Peyer's patch (tissue), 4 donors: ENCODE measurements at regions not wholly inside any gene's neighbourhood (a gene's known extent, or its start where the extent isn't known, plus 50 kb on each side); places are given as distances from the start of the nearest gene placed in this dataset.

ENCODE experiments used
- DNase-seq, 3 donors: peaks; one replicate each; pipeline ENCODE4 v3.0.0-alpha.2; 2017 to 2019
- H3K27ac ChIP-seq, 4 donors: fragments of 200-600 bp; sonication (generic); one replicate each; pipeline ENCODE4 v1.5.1; 2016 to 2019
- H3K27me3 ChIP-seq, 2 donors: fragments of 200-600 bp; sonication (generic); one replicate each; pipeline ENCODE4 v1.5.1; 2019
- H3K36me3 ChIP-seq, 3 donors: fragments of 200-600 bp; sonication (generic); one replicate each; pipeline ENCODE4 v1.5.1; 2016 to 2019
- H3K4me1 ChIP-seq, 4 donors: fragments of 200-600 bp; sonication (generic); one replicate each; pipeline ENCODE4 v1.5.1; 2016 to 2019
- H3K4me3 ChIP-seq, 4 donors: fragments of 200-600 bp; sonication (generic); 1 replicate in 3 of 4; 2 replicates in 1 of 4; pipeline ENCODE4 v1.5.1; 2016 to 2019; ENCODE audit warnings: mild to moderate bottlenecking in 1 of 4
- H3K9me3 ChIP-seq, 4 donors: fragments of 200-600 bp; sonication (generic); one replicate each; pipeline ENCODE4 v1.5.1; 2016 to 2019; ENCODE audit warnings: mild to moderate bottlenecking in 1 of 4
- CTCF ChIP-seq, 6 experiments: fragments of 450-650 bp in 4 of 6; fragments of 200-600 bp in 2 of 6; sonication (generic) in 1 of 6; IDR thresholded peaks; one replicate each; pipeline ENCODE4 v1.5.1; 2017 to 2019; ENCODE audit warnings: antibody characterized with exemption in 6 of 6, mild to moderate bottlenecking in 3 of 6, moderate library complexity in 1 of 6
- POLR2A ChIP-seq, 2 donors: fragments of 450-650 bp; IDR thresholded peaks; one replicate each; pipeline ENCODE4 v1.5.1; 2017; ENCODE audit warnings: antibody characterized with exemption in 2 of 2, mild to moderate bottlenecking in 2 of 2, moderate library complexity in 2 of 2

GRCh38 chr6:105628156-105628860 lies 225.4 kb upstream of the PREP start:
- Histone ChIP-seq H3K27me3 (no peaks in the 10 kb centered on the region), H3K36me3 (no peaks in the 10 kb centered on the region), H3K9me3 (no peaks in the 10 kb centered on the region), H3K4me3 (no peak overlapping the region), H3K27ac (peak overlapping the region in 1 of 4 donors; percentile 11), H3K4me1 (peaks cover 0 to 2% (median 0%) of the 10 kb centered on the region in 4 donors)
- no peak for DNase-seq
- no peak for TF ChIP-seq POLR2A (IDR thresholded peaks at IDR 0.05)
- no peak for TF ChIP-seq CTCF (IDR thresholded peaks at IDR 0.05)

GRCh38 chr6:105626295-105627158 lies 223.6 kb upstream of the PREP start:
- no peaks in the 10 kb centered on the region for H3K9me3 ChIP-seq
- TF ChIP-seq POLR2A (IDR thresholded peaks at IDR 0.05), result no peak
- TF ChIP-seq CTCF (IDR thresholded peaks at IDR 0.05), result no peak
- no peaks in the 10 kb centered on the region for H3K36me3 ChIP-seq
- H3K4me1 ChIP-seq, result peaks cover 0 to 10% (median 0%) of the 10 kb centered on the region in 4 donors
- no peak overlapping the region for H3K27ac ChIP-seq
- no peak overlapping the region for H3K4me3 ChIP-seq
- H3K27me3 ChIP-seq, result no peaks in the 10 kb centered on the region
- no peak for DNase-seq

GRCh38 chr6:105624021-105624420 lies 221.1 kb upstream of the PREP start:
- H3K4me1 ChIP-seq, result peaks cover 0 to 10% (median 0%) of the 10 kb centered on the region in 4 donors
- no peak overlapping the region for H3K27ac ChIP-seq
- no peak overlapping the region for H3K4me3 ChIP-seq
- TF ChIP-seq CTCF (IDR thresholded peaks at IDR 0.05) (no peak), POLR2A (IDR thresholded peaks at IDR 0.05) (no peak)
- DNase-seq, result no peak
- H3K9me3 ChIP-seq, result no peaks in the 10 kb centered on the region
- no peaks in the 10 kb centered on the region for H3K27me3 ChIP-seq
- H3K36me3 ChIP-seq, result no peaks in the 10 kb centered on the region

- no peak for DNase-seq
- no peaks in the 10 kb centered on the region for H3K27me3 ChIP-seq
- no peaks in the 10 kb centered on the region for H3K9me3 ChIP-seq
- no peaks in the 10 kb centered on the region for H3K36me3 ChIP-seq
- no peak overlapping the region for H3K4me3 ChIP-seq
- peaks cover 0 to 10% (median 0%) of the 10 kb centered on the region in 4 donors for H3K4me1 ChIP-seq
- no peak overlapping the region for H3K27ac ChIP-seq
- TF ChIP-seq POLR2A (IDR thresholded peaks at IDR 0.05) (no peak), CTCF (IDR thresholded peaks at IDR 0.05) (no peak)
These were observed 219.3 kb upstream of the PREP start for GRCh38 chr6:105622226-105622625.

GRCh38 chr6:105621564-105622175 lies 218.8 kb upstream of the PREP start:
- H3K4me1 ChIP-seq, result peaks cover 0 to 10% (median 0%) of the 10 kb centered on the region in 4 donors
- H3K4me3 ChIP-seq, result no peak overlapping the region
- no peak for DNase-seq
- no peak overlapping the region for H3K27ac ChIP-seq
- no peak for TF ChIP-seq POLR2A (IDR thresholded peaks at IDR 0.05)
- TF ChIP-seq CTCF (IDR thresholded peaks at IDR 0.05), result no peak
- H3K36me3 ChIP-seq, result no peaks in the 10 kb centered on the region
- no peaks in the 10 kb centered on the region for H3K27me3 ChIP-seq
- no peaks in the 10 kb centered on the region for H3K9me3 ChIP-seq
